IMR-90 (cell line): ENCODE measurements at regions not wholly inside any gene's neighbourhood (a gene's known extent, or its start where the extent isn't known, plus 50 kb on each side); places are given as distances from the start of the nearest gene placed in this dataset.

ENCODE experiments used
- ATAC-seq: fragments of 200-7000 bp; cut with Tn5 transposase; 2 replicates; pipeline ENCODE4 v1.9.1; 2020; ENCODE audit warnings: low read depth, mild to moderate bottlenecking, moderate library complexity
- BruUV-seq: library from RNA; stranded (reverse); fragments of 400-500 nt; replicated peaks from 2 replicates; lab custom pipeline; 2021; lab: Mats Ljungman, UMichigan
- CTCF ChIA-PET: fragments of 300-600 bp; formaldehyde crosslinking; extraction: SDS; loops from one replicate; lab custom pipeline; 2021; ENCODE audit warnings: antibody characterized with exemption; lab: Yijun Ruan, JAX
- POLR2A ChIA-PET: fragments of 300-600 bp; sonication (Branson Sonifier 250); formaldehyde crosslinking; loops from one replicate; lab custom pipeline; 2022; ENCODE audit warnings: antibody characterized with exemption; ENCODE audit not compliant: unreplicated experiment; lab: Charles Lee
- DNase-seq: peaks from one replicate; pipeline ENCODE4 v3.0.0; 2013
- H2AFZ ChIP-seq: replicated peaks from 2 replicates; pipeline ENCODE3; 2013; ENCODE audit warnings: low read length, mild to moderate bottlenecking; ENCODE audit not compliant: poor library complexity
- H2AK5ac ChIP-seq: 2 replicates; pipeline ENCODE4 v1.6.1; 2013; ENCODE audit warnings: low read depth, low read length, inconsistent platforms
- H2AK9ac ChIP-seq: replicated peaks from 2 replicates; pipeline ENCODE3; 2013; ENCODE audit warnings: mild to moderate bottlenecking, low read depth, low read length, moderate library complexity; ENCODE audit not compliant: poor library complexity
- H2BK120ac ChIP-seq: 2 replicates; pipeline ENCODE4 v1.6.1; 2013; ENCODE audit warnings: low read depth, low read length, inconsistent platforms
- H2BK15ac ChIP-seq: 3 replicates; pipeline ENCODE4 v1.6.1; 2013; ENCODE audit warnings: low read depth, low read length, inconsistent platforms
- H2BK20ac ChIP-seq: 2 replicates; pipeline ENCODE4 v1.6.1; 2013; ENCODE audit warnings: low read depth, mild to moderate bottlenecking, inconsistent platforms, low read length, moderate library complexity
- H2BK5ac ChIP-seq: 2 replicates; pipeline ENCODE4 v1.6.1; 2013; ENCODE audit warnings: mild to moderate bottlenecking, low read depth, low read length, inconsistent platforms; ENCODE audit not compliant: poor library complexity, severe bottlenecking
- H3K14ac ChIP-seq: replicated peaks from 2 replicates; pipeline ENCODE4 v1.6.1; 2013; ENCODE audit warnings: low read depth, low read length, inconsistent platforms
- H3K18ac ChIP-seq: 2 replicates; pipeline ENCODE4 v1.6.1; 2013; ENCODE audit warnings: low read depth, low read length, control low read depth
- H3K23ac ChIP-seq: 2 replicates; pipeline ENCODE4 v1.6.1; 2013; ENCODE audit warnings: low read depth, low read length, inconsistent platforms
- H3K27ac ChIP-seq: 2 replicates; pipeline ENCODE4 v1.5.1; 2013; ENCODE audit warnings: mild to moderate bottlenecking, control low read depth, low read length; ENCODE audit not compliant: insufficient read depth
- H3K27me3 ChIP-seq: 2 replicates; pipeline ENCODE4 v1.6.1; 2013; ENCODE audit warnings: low read length; ENCODE audit not compliant: control insufficient read depth, insufficient read depth
- H3K36me3 ChIP-seq: 2 replicates; pipeline ENCODE4 v1.6.1; 2013; ENCODE audit warnings: low read length, mixed read lengths; ENCODE audit not compliant: control insufficient read depth, insufficient read depth
- H3K4ac ChIP-seq: 2 replicates; pipeline ENCODE4 v1.6.1; 2013; ENCODE audit warnings: low read depth, low read length, inconsistent platforms
- H3K4me1 ChIP-seq: 2 replicates; pipeline ENCODE4 v1.6.1; 2013; ENCODE audit warnings: low read length, mixed read lengths; ENCODE audit not compliant: control insufficient read depth, insufficient read depth
- H3K4me2 ChIP-seq: 2 replicates; pipeline ENCODE4 v1.6.1; 2013; ENCODE audit warnings: low read depth, mild to moderate bottlenecking, control low read depth, low read length, moderate library complexity
- H3K4me3 ChIP-seq: 2 replicates; pipeline ENCODE4 v1.5.1; 2013; ENCODE audit warnings: low read depth, mild to moderate bottlenecking, control low read depth, low read length, moderate library complexity; ENCODE audit not compliant: insufficient read depth
- H3K56ac ChIP-seq: 2 replicates; pipeline ENCODE4 v1.6.1; 2013; ENCODE audit warnings: low read length, inconsistent platforms; ENCODE audit not compliant: insufficient read depth; ENCODE audit errors: extremely low read depth
- H3K79me1 ChIP-seq, 2 experiments: 2 replicates each; pipeline ENCODE4 v1.6.1; 2013; ENCODE audit warnings: low read length in 2 of 2, inconsistent platforms in 1 of 2, low read depth in 1 of 2
- H3K9ac ChIP-seq: 2 replicates; pipeline ENCODE4 v1.6.1; 2013; ENCODE audit warnings: low read depth, low read length, control low read depth
- H3K9me1 ChIP-seq: 2 replicates; pipeline ENCODE4 v1.6.1; 2013; ENCODE audit warnings: low read length, inconsistent platforms; ENCODE audit not compliant: insufficient read depth
- H3K9me3 ChIP-seq: 2 replicates; pipeline ENCODE4 v1.6.1; 2013; ENCODE audit warnings: low read length; ENCODE audit not compliant: control insufficient read depth, insufficient read depth
- H4K20me1 ChIP-seq: 2 replicates; pipeline ENCODE4 v1.6.1; 2013; ENCODE audit warnings: low read length, inconsistent platforms; ENCODE audit not compliant: insufficient read depth
- H4K5ac ChIP-seq: 2 replicates; pipeline ENCODE4 v1.6.1; 2013; ENCODE audit warnings: mild to moderate bottlenecking, low read depth, low read length, control low read depth
- H4K8ac ChIP-seq, 2 experiments: 2 replicates each; pipeline ENCODE4 v1.6.1; 2013; ENCODE audit warnings: low read depth in 2 of 2, low read length in 2 of 2, control low read depth in 1 of 2, inconsistent platforms in 1 of 2
- H4K91ac ChIP-seq: 2 replicates; pipeline ENCODE4 v1.6.1; 2013; ENCODE audit warnings: low read depth, low read length, inconsistent platforms; ENCODE audit not compliant: insufficient read depth
- CEBPB ChIP-seq: IDR thresholded peaks from 2 replicates; pipeline ENCODE4 v1.6.1; 2012; ENCODE audit warnings: low read depth, low read length, improper control_type of control experiment
- MAFK ChIP-seq: IDR thresholded peaks from 2 replicates; pipeline ENCODE4 v1.6.1; 2012; ENCODE audit warnings: low read depth, low read length, improper control_type of control experiment
- USF2 ChIP-seq: fragments of 150-350 bp; IDR thresholded peaks from 2 replicates; pipeline ENCODE4 v1.6.1; 2017; ENCODE audit warnings: mild to moderate bottlenecking, antibody characterized with exemption, low read length, low read depth
- WGBS, 2 experiments: methylation state at CpG; one replicate each; pipeline versions ENCODE4 v1.1.5 to v1.1.7; 2013; ENCODE audit warnings: missing lambda C conversion rate in 2 of 2; ENCODE audit not compliant: insufficient read length in 1 of 2; ENCODE audit errors: extremely low coverage in 2 of 2; 5-methylcytosine and 5-hydroxymethylcytosine counted together
- dilution Hi-C: fragments of 300-500 bp; cut with HindIII; formaldehyde crosslinking; loops from one replicate; pipeline ENCODE4 v1.14.3; 2018; ENCODE audit warnings: low sequenced_read_pairs; ENCODE audit not compliant: unreplicated experiment
- in situ Hi-C: fragments of 300-500 bp; cut with MboI; formaldehyde crosslinking; loops from 3 replicates; pipeline ENCODE4 v1.14.3; 2019; ENCODE audit warnings: low sequenced_read_pairs, inconsistent platforms, mixed read lengths
- intact Hi-C: fragments of 100-400 bp; cut with micrococcal nuclease; formaldehyde crosslinking; loops from 2 replicates; pipeline ENCODE4 v1.10.0; 2022

GRCh38 chr14:41225433-41225832 is 381.2 kb upstream of the LRFN5 start:
- dilution Hi-C loops, result no loop called here
- DNase-seq (no peak), ATAC-seq (no peak)
- Histone ChIP-seq H2AFZ (no peak overlapping the region), H3K9me1 (no peaks in the 10 kb centered on the region), H3K23ac (no peak overlapping the region), H2BK20ac (no peak overlapping the region), H3K4me3 (no peak overlapping the region), H3K9me3 (no peaks in the 10 kb centered on the region), H3K27me3 (no peaks in the 10 kb centered on the region), H3K4me1 (no peaks in the 10 kb centered on the region), H4K91ac (no peak overlapping the region), H4K20me1 (no peaks in the 10 kb centered on the region), H2BK5ac (no peak overlapping the region), H3K36me3 (no peaks in the 10 kb centered on the region), H3K27ac (no peak overlapping the region), H3K18ac (no peak overlapping the region), H3K79me1 (no peaks in the 10 kb centered on the region), H3K4me2 (no peak overlapping the region), H2AK9ac (no peak overlapping the region), H2BK120ac (no peak overlapping the region), H4K5ac (no peak overlapping the region), H2BK15ac (no peak overlapping the region), H3K14ac (no peak overlapping the region), H3K4ac (no peak overlapping the region), H3K56ac (no peak overlapping the region), H2AK5ac (no peak overlapping the region), H3K9ac (no peak overlapping the region), H4K8ac (no peak overlapping the region)
- POLR2A ChIA-PET, result no interaction called here
- WGBS, 2 experiments, result no CpG with 5 or more reads among the region's 1 CpG
- intact Hi-C loops, result no loop called here
- in situ Hi-C loops, result no loop called here
- peak; percentile 61 for TF ChIP-seq CEBPB
- TF ChIP-seq MAFK, result no peak
- no peak for TF ChIP-seq USF2
- CTCF ChIA-PET, result no interaction called here
- BruUV-seq, result no TSS peak
